ENCODE measurements at regions not wholly inside any gene's neighbourhood (a gene's known extent, or its start where the extent isn't known, plus 50 kb on each side); places are given as distances from the start of the nearest gene placed in this dataset.
"Not testable (repeated sequence)": the region's sequence is repeated elsewhere in the genome, so short reads cannot be mapped to it uniquely, and the experiment has no call there.

DNA sequence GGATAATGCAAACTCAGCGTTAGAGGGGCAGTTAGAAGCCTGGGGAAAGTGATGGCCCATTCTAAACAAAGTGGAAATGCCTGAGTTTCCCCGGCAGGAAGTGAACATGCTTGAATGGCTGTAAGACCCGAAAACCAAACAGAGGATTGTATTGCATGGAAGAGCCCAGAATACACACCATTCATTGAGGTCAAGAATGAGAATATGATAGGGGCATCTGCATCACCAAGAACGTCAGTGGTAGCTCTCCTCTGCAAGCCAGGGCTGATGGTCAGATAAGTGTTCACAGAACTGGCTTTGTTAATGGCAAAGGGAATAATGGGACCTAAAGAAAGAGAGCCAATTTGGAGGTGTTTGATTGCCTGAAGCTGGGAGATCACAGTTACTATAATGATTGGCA, 663.4 kb downstream of the KHDRBS2 start:
- TF ChIP-seq, protein P1, sequence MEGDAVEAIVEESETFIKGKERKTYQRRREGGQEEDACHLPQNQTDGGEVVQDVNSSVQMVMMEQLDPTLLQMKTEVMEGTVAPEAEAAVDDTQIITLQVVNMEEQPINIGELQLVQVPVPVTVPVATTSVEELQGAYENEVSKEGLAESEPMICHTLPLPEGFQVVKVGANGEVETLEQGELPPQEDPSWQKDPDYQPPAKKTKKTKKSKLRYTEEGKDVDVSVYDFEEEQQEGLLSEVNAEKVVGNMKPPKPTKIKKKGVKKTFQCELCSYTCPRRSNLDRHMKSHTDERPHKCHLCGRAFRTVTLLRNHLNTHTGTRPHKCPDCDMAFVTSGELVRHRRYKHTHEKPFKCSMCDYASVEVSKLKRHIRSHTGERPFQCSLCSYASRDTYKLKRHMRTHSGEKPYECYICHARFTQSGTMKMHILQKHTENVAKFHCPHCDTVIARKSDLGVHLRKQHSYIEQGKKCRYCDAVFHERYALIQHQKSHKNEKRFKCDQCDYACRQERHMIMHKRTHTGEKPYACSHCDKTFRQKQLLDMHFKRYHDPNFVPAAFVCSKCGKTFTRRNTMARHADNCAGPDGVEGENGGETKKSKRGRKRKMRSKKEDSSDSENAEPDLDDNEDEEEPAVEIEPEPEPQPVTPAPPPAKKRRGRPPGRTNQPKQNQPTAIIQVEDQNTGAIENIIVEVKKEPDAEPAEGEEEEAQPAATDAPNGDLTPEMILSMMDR (conservative IDR thresholded peaks at IDR 0.05; ENCODE audit: low read depth, low read length) = no peak
- no peak overlapping the region for H3K4me2 ChIP-seq
- no peak overlapping the region for H2AFZ ChIP-seq (ENCODE audit: low read depth)
- H3K27ac ChIP-seq = no peak overlapping the region
- H3K79me2 ChIP-seq (ENCODE audit: insufficient read depth, low read depth) = no peaks in the 10 kb centered on the region
- no peak overlapping the region for H3K9ac ChIP-seq
- no peaks in the 10 kb centered on the region for H3K4me1 ChIP-seq (ENCODE audit: low read depth, poor library complexity, severe bottlenecking)
- no peaks in the 10 kb centered on the region for H4K20me1 ChIP-seq (ENCODE audit: insufficient read depth)
- no peaks in the 10 kb centered on the region for H3K27me3 ChIP-seq (ENCODE audit: insufficient read depth, low read depth)
- H3K36me3 ChIP-seq (ENCODE audit: insufficient read depth) = no peaks in the 10 kb centered on the region
- no peak overlapping the region for H3K4me3 ChIP-seq (IDR thresholded peaks at IDR 0.05; ENCODE audit: insufficient read depth, low read depth, low read length)

DNA sequence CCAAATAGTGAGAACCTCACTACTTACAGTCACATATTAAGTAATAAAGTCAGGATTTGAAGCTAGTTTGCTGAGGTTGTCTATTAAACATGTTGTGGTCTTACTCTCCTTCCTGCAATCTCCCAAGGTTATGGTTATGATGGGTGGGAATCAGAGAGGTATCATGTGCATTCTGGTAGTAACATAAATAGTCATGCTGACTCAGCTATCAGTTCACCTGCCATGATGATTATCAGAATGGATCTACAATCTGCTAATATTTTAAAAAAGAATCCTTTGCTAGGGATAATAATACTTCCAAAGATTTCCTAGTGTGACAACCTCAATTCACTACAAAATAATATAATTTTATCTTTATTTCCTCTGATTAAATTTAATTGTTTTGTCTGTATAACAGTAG, 671.9 kb downstream of the KHDRBS2 start:
- Histone ChIP-seq H2AFZ (ENCODE audit: low read depth) (no peak overlapping the region), H3K27me3 (ENCODE audit: insufficient read depth, low read depth) (no peaks in the 10 kb centered on the region), H3K4me3 (IDR thresholded peaks at IDR 0.05; ENCODE audit: insufficient read depth, low read depth, low read length) (no peak overlapping the region), H3K9ac (no peak overlapping the region), H4K20me1 (ENCODE audit: insufficient read depth) (no peaks in the 10 kb centered on the region), H3K79me2 (ENCODE audit: insufficient read depth, low read depth) (no peaks in the 10 kb centered on the region), H3K27ac (no peak overlapping the region), H3K36me3 (ENCODE audit: insufficient read depth) (no peaks in the 10 kb centered on the region), H3K4me2 (no peak overlapping the region), H3K4me1 (ENCODE audit: low read depth, poor library complexity, severe bottlenecking) (no peaks in the 10 kb centered on the region)
- TF ChIP-seq, protein P1 (conservative IDR thresholded peaks at IDR 0.05; ENCODE audit: low read depth, low read length) = no peak

DNA sequence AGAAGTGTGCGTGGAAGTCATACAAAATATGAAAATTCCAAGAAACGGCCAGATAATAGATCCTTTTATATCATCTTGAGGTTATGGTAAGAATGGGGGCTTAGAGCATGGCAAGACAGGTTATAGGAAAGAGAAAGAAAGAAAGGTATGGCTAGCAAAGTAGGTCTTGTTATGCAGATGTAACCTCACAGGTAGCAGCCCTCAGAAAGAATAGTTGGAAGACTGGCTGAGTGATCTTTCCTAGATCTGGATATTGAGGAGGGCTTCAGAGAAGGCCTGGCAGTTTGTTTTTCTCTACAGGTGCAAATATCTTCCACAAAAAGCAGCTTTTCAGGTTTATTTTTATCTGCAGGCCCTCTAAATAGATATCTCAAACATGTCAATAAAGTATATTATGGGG, 679.5 kb downstream of the KHDRBS2 start:
- H3K27me3 ChIP-seq (ENCODE audit: insufficient read depth, low read depth) = no peaks in the 10 kb centered on the region
- H3K79me2 ChIP-seq (ENCODE audit: insufficient read depth, low read depth) = no peaks in the 10 kb centered on the region
- TF ChIP-seq, protein P1 (conservative IDR thresholded peaks at IDR 0.05; ENCODE audit: low read depth, low read length) = no peak
- no peak overlapping the region for H3K4me3 ChIP-seq (IDR thresholded peaks at IDR 0.05; ENCODE audit: insufficient read depth, low read depth, low read length)
- no peak overlapping the region for H3K9ac ChIP-seq
- no peak overlapping the region for H2AFZ ChIP-seq (ENCODE audit: low read depth)
- H4K20me1 ChIP-seq (ENCODE audit: insufficient read depth) = no peaks in the 10 kb centered on the region
- H3K27ac ChIP-seq = no peak overlapping the region
- H3K4me1 ChIP-seq (ENCODE audit: low read depth, poor library complexity, severe bottlenecking) = no peaks in the 10 kb centered on the region
- no peaks in the 10 kb centered on the region for H3K36me3 ChIP-seq (ENCODE audit: insufficient read depth)
- H3K4me2 ChIP-seq = no peak overlapping the region

- H3K79me2 ChIP-seq (ENCODE audit: insufficient read depth, low read depth); H3K27me3 ChIP-seq (ENCODE audit: insufficient read depth, low read depth); H3K27ac ChIP-seq; H3K36me3 ChIP-seq (ENCODE audit: insufficient read depth); H3K9ac ChIP-seq; H4K20me1 ChIP-seq (ENCODE audit: insufficient read depth); H2AFZ ChIP-seq (ENCODE audit: low read depth); H3K4me2 ChIP-seq; H3K4me3 ChIP-seq (IDR thresholded peaks at IDR 0.05; ENCODE audit: insufficient read depth, low read depth, low read length); H3K4me1 ChIP-seq (ENCODE audit: low read depth, poor library complexity, severe bottlenecking): not testable (repeated sequence)
These were observed 680.2 kb downstream of the KHDRBS2 start for GRCh38 chr6:61605851-61606250.

DNA sequence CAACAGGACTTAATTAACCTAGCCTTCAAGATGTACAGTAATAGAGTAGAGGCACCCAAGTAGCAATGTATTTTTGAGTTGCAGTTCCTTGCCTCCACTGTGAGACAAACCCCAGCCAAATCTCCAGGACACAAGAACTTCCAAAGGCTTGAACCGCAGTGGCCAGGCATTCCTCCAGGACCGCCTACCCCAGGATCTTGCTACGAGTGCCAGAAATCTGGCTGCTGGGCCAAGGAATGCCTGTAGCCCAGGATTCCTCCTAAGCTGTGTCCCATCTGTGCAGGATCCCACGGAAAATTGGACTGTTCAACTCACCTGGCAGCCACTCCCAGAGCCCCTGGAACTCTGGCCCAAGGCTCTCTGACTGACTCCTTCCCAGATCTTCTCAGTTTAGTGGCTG, 683.9 kb downstream of the KHDRBS2 start:
- not testable (repeated sequence) for H2AFZ ChIP-seq (ENCODE audit: low read depth); H3K4me2 ChIP-seq; H3K36me3 ChIP-seq (ENCODE audit: insufficient read depth); H3K79me2 ChIP-seq (ENCODE audit: insufficient read depth, low read depth); H3K4me3 ChIP-seq (IDR thresholded peaks at IDR 0.05; ENCODE audit: insufficient read depth, low read depth, low read length); H3K27me3 ChIP-seq (ENCODE audit: insufficient read depth, low read depth); H4K20me1 ChIP-seq (ENCODE audit: insufficient read depth); H3K4me1 ChIP-seq (ENCODE audit: low read depth, poor library complexity, severe bottlenecking); H3K27ac ChIP-seq; H3K9ac ChIP-seq

Data from KMS-11 (cell line).